Panc1 (cell line): ENCODE measurements at regions not wholly inside any gene's neighbourhood (a gene's known extent, or its start where the extent isn't known, plus 50 kb on each side); places are given as distances from the start of the nearest gene placed in this dataset.

Experiments
- ATAC-seq: fragments of 200-7000 bp; cut with Tn5 transposase; 2 replicates; pipeline ENCODE4 v1.9.1; 2020; ENCODE audit warnings: mild to moderate bottlenecking, moderate library complexity
- BruUV-seq: library from RNA; stranded (reverse); fragments of 400-500 nt; replicated peaks from 2 replicates; lab custom pipeline; 2021; lab: Mats Ljungman, UMichigan
- CTCF ChIA-PET: fragments of 300-600 bp; sonication (Branson Sonifier 250); formaldehyde crosslinking; loops from one replicate; lab custom pipeline; 2022; ENCODE audit warnings: antibody characterized with exemption; lab: Charles Lee
- POLR2A ChIA-PET: fragments of 300-600 bp; sonication (Branson Sonifier 250); formaldehyde crosslinking; loops from one replicate; lab custom pipeline; 2022; ENCODE audit warnings: antibody characterized with exemption; lab: Charles Lee
- DNase-seq: peaks from one replicate; pipeline ENCODE4 v3.0.0-alpha.2; 2010; ENCODE audit warnings: low read depth, low spot score
- H3K27ac ChIP-seq: 2 replicates; pipeline ENCODE4 v1.5.1; 2011; ENCODE audit warnings: mild to moderate bottlenecking, low read length, inconsistent platforms
- H3K27me3 ChIP-seq: fragments of 200-500 bp; sonication (Bioruptor generic); 2 replicates; pipeline ENCODE4 v1.6.0; 2014; ENCODE audit warnings: low read length, inconsistent platforms; ENCODE audit not compliant: control insufficient read depth, insufficient read depth
- H3K36me3 ChIP-seq: fragments of 200-500 bp; sonication (Bioruptor generic); 2 replicates; pipeline ENCODE4 v1.5.1; 2014; ENCODE audit warnings: inconsistent platforms, mild to moderate bottlenecking, low read length, moderate library complexity; ENCODE audit not compliant: control insufficient read depth, insufficient read depth
- H3K4me1 ChIP-seq: 2 replicates; pipeline ENCODE4 v1.5.1; 2011; ENCODE audit warnings: inconsistent platforms, mild to moderate bottlenecking, low read length, moderate library complexity; ENCODE audit not compliant: control insufficient read depth, insufficient read depth
- H3K4me3 ChIP-seq, 2 experiments: 2 replicates each; pipeline ENCODE4 v1.5.1; 2011 to 2012; ENCODE audit warnings: low read depth in 2 of 2, low read length in 2 of 2, mild to moderate bottlenecking in 2 of 2, inconsistent platforms in 1 of 2, moderate library complexity in 1 of 2
- H3K9me3 ChIP-seq: fragments of 200-500 bp; sonication (Bioruptor generic); 2 replicates; pipeline ENCODE4 v1.5.1; 2014; ENCODE audit warnings: low read depth, mild to moderate bottlenecking, inconsistent platforms, low read length, moderate library complexity; ENCODE audit not compliant: control insufficient read depth, insufficient read depth
- POLR2AphosphoS5 ChIP-seq: IDR thresholded peaks from 2 replicates; pipeline ENCODE4 v1.6.1; 2012; ENCODE audit warnings: mild to moderate bottlenecking, low read depth, low read length, moderate library complexity
- SIN3A ChIP-seq: IDR thresholded peaks from 2 replicates; pipeline ENCODE4 v1.6.1; 2012; ENCODE audit warnings: low read depth, mild to moderate bottlenecking, low read length, moderate library complexity, borderline replicate concordance; ENCODE audit not compliant: insufficient read depth
- TCF7L2 ChIP-seq: IDR thresholded peaks from 2 replicates; pipeline ENCODE4 v1.6.1; 2011; ENCODE audit warnings: mild to moderate bottlenecking, low read depth, low read length, inconsistent platforms
- in situ Hi-C: cut with HindIII; loops from 2 replicates; pipeline ENCODE4 v1.10.0; 2016; ENCODE audit warnings: low sequenced_read_pairs, low pct_unique_long_range_greater_than_20kb
- intact Hi-C: fragments of 100-400 bp; cut with micrococcal nuclease; formaldehyde crosslinking; loops from one replicate; pipeline ENCODE4 v1.10.0; 2022; ENCODE audit not compliant: unreplicated experiment
- TF ChIP-seq, protein P1 (sequence below): fragments of 450-650 bp; IDR thresholded peaks from 2 replicates; pipeline ENCODE4 v1.5.1; 2017; ENCODE audit warnings: mild to moderate bottlenecking
- TF ChIP-seq, protein P2 (sequence below), 2 experiments: IDR thresholded peaks; 2 replicates each; pipeline ENCODE4 v1.6.1; 2011 to 2012; ENCODE audit warnings: low read depth in 2 of 2, control low read depth in 1 of 2, low read length in 1 of 2, mild to moderate bottlenecking in 1 of 2, moderate library complexity in 1 of 2; ENCODE audit not compliant: insufficient read depth in 1 of 2

DNA sequence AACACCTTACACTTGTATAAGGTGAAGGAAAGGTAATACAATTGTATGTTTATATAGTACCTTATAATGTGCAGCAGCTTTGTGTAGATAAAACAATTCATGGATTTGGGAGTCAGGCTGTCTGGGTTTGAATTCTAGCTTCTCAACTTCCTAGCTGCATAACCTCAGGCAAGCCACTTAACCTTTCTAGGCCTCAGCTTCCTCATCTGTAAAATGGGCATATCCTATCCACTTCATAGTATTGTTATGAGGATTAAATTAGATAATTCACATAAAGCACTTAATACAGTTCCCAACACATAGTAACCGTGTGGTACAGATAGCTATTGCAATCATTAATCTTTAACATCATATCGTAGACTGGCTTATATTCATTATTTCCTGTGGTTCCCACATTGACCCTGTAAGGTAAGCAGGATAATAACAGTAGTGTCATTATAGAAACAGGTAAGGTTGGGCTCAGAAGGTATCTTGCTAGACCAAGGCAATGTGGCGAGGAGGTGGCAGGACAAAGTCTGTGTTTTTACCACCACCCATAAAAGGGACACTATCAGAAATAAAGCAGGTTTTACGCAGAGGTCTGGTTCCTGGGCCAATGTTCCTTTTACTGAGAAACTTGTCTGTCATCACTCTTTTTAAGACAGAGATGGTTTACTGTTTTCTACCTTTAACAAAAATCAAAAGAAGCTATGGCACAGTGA, 334.1 kb downstream of the RRAGC start:
- POLR2A ChIA-PET = no interaction called here

DNA sequence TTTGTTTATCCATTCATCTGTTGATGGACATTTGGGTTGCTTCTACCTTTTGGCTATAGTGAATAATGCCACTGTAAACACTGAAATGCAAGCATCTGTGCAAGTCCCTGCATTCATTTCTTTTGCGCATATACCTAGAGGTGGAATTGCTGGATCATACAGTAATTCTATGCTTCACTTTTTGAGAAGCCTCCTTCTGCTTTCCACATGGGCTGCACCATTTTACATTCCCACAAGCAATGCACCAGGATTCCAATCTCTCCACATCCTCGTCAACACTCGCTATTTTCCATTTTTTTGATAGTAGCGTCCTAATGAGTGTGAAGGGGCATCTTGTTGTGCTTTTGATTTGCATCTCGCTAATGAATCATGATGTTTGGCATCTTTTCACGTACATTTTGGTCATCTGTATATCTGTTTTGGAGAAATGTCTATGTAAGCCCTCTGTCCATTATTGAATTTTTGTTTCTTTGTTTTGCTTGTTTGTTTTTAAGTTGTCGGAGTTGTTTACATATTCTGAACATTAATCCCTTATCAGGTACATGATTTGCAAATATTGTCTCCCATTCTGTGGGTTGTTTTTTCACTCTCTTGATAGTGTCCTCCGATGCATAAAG, 335.4 kb downstream of the RRAGC start:
- no peaks in the 10 kb centered on the region for H3K36me3 ChIP-seq
- no peak for ATAC-seq
- TF ChIP-seq POLR2AphosphoS5 (no peak), TCF7L2 (no peak), SIN3A (no peak)
- TF ChIP-seq, protein P1, sequence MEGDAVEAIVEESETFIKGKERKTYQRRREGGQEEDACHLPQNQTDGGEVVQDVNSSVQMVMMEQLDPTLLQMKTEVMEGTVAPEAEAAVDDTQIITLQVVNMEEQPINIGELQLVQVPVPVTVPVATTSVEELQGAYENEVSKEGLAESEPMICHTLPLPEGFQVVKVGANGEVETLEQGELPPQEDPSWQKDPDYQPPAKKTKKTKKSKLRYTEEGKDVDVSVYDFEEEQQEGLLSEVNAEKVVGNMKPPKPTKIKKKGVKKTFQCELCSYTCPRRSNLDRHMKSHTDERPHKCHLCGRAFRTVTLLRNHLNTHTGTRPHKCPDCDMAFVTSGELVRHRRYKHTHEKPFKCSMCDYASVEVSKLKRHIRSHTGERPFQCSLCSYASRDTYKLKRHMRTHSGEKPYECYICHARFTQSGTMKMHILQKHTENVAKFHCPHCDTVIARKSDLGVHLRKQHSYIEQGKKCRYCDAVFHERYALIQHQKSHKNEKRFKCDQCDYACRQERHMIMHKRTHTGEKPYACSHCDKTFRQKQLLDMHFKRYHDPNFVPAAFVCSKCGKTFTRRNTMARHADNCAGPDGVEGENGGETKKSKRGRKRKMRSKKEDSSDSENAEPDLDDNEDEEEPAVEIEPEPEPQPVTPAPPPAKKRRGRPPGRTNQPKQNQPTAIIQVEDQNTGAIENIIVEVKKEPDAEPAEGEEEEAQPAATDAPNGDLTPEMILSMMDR = no peak
- TF ChIP-seq, protein P2, sequence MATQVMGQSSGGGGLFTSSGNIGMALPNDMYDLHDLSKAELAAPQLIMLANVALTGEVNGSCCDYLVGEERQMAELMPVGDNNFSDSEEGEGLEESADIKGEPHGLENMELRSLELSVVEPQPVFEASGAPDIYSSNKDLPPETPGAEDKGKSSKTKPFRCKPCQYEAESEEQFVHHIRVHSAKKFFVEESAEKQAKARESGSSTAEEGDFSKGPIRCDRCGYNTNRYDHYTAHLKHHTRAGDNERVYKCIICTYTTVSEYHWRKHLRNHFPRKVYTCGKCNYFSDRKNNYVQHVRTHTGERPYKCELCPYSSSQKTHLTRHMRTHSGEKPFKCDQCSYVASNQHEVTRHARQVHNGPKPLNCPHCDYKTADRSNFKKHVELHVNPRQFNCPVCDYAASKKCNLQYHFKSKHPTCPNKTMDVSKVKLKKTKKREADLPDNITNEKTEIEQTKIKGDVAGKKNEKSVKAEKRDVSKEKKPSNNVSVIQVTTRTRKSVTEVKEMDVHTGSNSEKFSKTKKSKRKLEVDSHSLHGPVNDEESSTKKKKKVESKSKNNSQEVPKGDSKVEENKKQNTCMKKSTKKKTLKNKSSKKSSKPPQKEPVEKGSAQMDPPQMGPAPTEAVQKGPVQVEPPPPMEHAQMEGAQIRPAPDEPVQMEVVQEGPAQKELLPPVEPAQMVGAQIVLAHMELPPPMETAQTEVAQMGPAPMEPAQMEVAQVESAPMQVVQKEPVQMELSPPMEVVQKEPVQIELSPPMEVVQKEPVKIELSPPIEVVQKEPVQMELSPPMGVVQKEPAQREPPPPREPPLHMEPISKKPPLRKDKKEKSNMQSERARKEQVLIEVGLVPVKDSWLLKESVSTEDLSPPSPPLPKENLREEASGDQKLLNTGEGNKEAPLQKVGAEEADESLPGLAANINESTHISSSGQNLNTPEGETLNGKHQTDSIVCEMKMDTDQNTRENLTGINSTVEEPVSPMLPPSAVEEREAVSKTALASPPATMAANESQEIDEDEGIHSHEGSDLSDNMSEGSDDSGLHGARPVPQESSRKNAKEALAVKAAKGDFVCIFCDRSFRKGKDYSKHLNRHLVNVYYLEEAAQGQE (IDR thresholded peaks at IDR 0.05; ENCODE audit: insufficient read depth in 1 of 2, low read depth in 2 of 2, low read length in 1 of 2) = no peak
- no peak overlapping the region for H3K4me3 ChIP-seq
- peaks cover 24% of the 10 kb centered on the region for H3K27me3 ChIP-seq
- H3K4me1 ChIP-seq = no peaks in the 10 kb centered on the region
- H3K9me3 ChIP-seq = no peaks in the 10 kb centered on the region
- CTCF ChIA-PET = interaction anchor here (0.7 kb wide), 1 partner anchor 627 kb away, joined by 7 read pairs; no protein-coding TSS in a partner anchor
- intact Hi-C loops (no loop called here), in situ Hi-C loops (no loop called here)
- DNase-seq = no peak
- POLR2A ChIA-PET = no interaction called here
- BruUV-seq = no TSS peak
- H3K27ac ChIP-seq = no peak overlapping the region

More for the DNA sequence above, 334.1 kb downstream of the RRAGC start:
- Histone ChIP-seq H3K4me1 (no peaks in the 10 kb centered on the region), H3K36me3 (no peaks in the 10 kb centered on the region), H3K27ac (no peak overlapping the region), H3K27me3 (peaks cover 24% of the 10 kb centered on the region), H3K4me3 (no peak overlapping the region), H3K9me3 (no peaks in the 10 kb centered on the region)
- no peak for TF ChIP-seq TCF7L2
- TF ChIP-seq, protein P2 (IDR thresholded peaks at IDR 0.05; ENCODE audit: insufficient read depth in 1 of 2, low read depth in 2 of 2, low read length in 1 of 2) = no peak
- TF ChIP-seq, protein P1 = no peak
- no peak for TF ChIP-seq POLR2AphosphoS5
- no peak for TF ChIP-seq SIN3A
- intact Hi-C loops = no loop called here
- no TSS peak for BruUV-seq
- in situ Hi-C loops = no loop called here
- ATAC-seq (no peak), DNase-seq (no peak)
- CTCF ChIA-PET = no interaction called here
